Panc1 (cell line): ENCODE measurements at regions not wholly inside any gene's neighbourhood (a gene's known extent, or its start where the extent isn't known, plus 50 kb on each side); places are given as distances from the start of the nearest gene placed in this dataset.

Experiments
- ATAC-seq: fragments of 200-7000 bp; cut with Tn5 transposase; 2 replicates; pipeline ENCODE4 v1.9.1; 2020; ENCODE audit warnings: mild to moderate bottlenecking, moderate library complexity
- BruUV-seq: library from RNA; stranded (reverse); fragments of 400-500 nt; replicated peaks from 2 replicates; lab custom pipeline; 2021; lab: Mats Ljungman, UMichigan
- CTCF ChIA-PET: fragments of 300-600 bp; sonication (Branson Sonifier 250); formaldehyde crosslinking; loops from one replicate; lab custom pipeline; 2022; ENCODE audit warnings: antibody characterized with exemption; lab: Charles Lee
- POLR2A ChIA-PET: fragments of 300-600 bp; sonication (Branson Sonifier 250); formaldehyde crosslinking; loops from one replicate; lab custom pipeline; 2022; ENCODE audit warnings: antibody characterized with exemption; lab: Charles Lee
- DNase-seq: peaks from one replicate; pipeline ENCODE4 v3.0.0-alpha.2; 2010; ENCODE audit warnings: low read depth, low spot score
- H3K27ac ChIP-seq: 2 replicates; pipeline ENCODE4 v1.5.1; 2011; ENCODE audit warnings: mild to moderate bottlenecking, low read length, inconsistent platforms
- H3K27me3 ChIP-seq: fragments of 200-500 bp; sonication (Bioruptor generic); 2 replicates; pipeline ENCODE4 v1.6.0; 2014; ENCODE audit warnings: low read length, inconsistent platforms; ENCODE audit not compliant: control insufficient read depth, insufficient read depth
- H3K36me3 ChIP-seq: fragments of 200-500 bp; sonication (Bioruptor generic); 2 replicates; pipeline ENCODE4 v1.5.1; 2014; ENCODE audit warnings: inconsistent platforms, mild to moderate bottlenecking, low read length, moderate library complexity; ENCODE audit not compliant: control insufficient read depth, insufficient read depth
- H3K4me1 ChIP-seq: 2 replicates; pipeline ENCODE4 v1.5.1; 2011; ENCODE audit warnings: inconsistent platforms, mild to moderate bottlenecking, low read length, moderate library complexity; ENCODE audit not compliant: control insufficient read depth, insufficient read depth
- H3K4me3 ChIP-seq, 2 experiments: 2 replicates each; pipeline ENCODE4 v1.5.1; 2011 to 2012; ENCODE audit warnings: low read depth in 2 of 2, low read length in 2 of 2, mild to moderate bottlenecking in 2 of 2, inconsistent platforms in 1 of 2, moderate library complexity in 1 of 2
- H3K9me3 ChIP-seq: fragments of 200-500 bp; sonication (Bioruptor generic); 2 replicates; pipeline ENCODE4 v1.5.1; 2014; ENCODE audit warnings: low read depth, mild to moderate bottlenecking, inconsistent platforms, low read length, moderate library complexity; ENCODE audit not compliant: control insufficient read depth, insufficient read depth
- POLR2AphosphoS5 ChIP-seq: IDR thresholded peaks from 2 replicates; pipeline ENCODE4 v1.6.1; 2012; ENCODE audit warnings: mild to moderate bottlenecking, low read depth, low read length, moderate library complexity
- SIN3A ChIP-seq: IDR thresholded peaks from 2 replicates; pipeline ENCODE4 v1.6.1; 2012; ENCODE audit warnings: low read depth, mild to moderate bottlenecking, low read length, moderate library complexity, borderline replicate concordance; ENCODE audit not compliant: insufficient read depth
- TCF7L2 ChIP-seq: IDR thresholded peaks from 2 replicates; pipeline ENCODE4 v1.6.1; 2011; ENCODE audit warnings: mild to moderate bottlenecking, low read depth, low read length, inconsistent platforms
- in situ Hi-C: cut with HindIII; loops from 2 replicates; pipeline ENCODE4 v1.10.0; 2016; ENCODE audit warnings: low sequenced_read_pairs, low pct_unique_long_range_greater_than_20kb
- intact Hi-C: fragments of 100-400 bp; cut with micrococcal nuclease; formaldehyde crosslinking; loops from one replicate; pipeline ENCODE4 v1.10.0; 2022; ENCODE audit not compliant: unreplicated experiment
- TF ChIP-seq, protein P1 (sequence below): fragments of 450-650 bp; IDR thresholded peaks from 2 replicates; pipeline ENCODE4 v1.5.1; 2017; ENCODE audit warnings: mild to moderate bottlenecking
- TF ChIP-seq, protein P2 (sequence below), 2 experiments: IDR thresholded peaks; 2 replicates each; pipeline ENCODE4 v1.6.1; 2011 to 2012; ENCODE audit warnings: low read depth in 2 of 2, control low read depth in 1 of 2, low read length in 1 of 2, mild to moderate bottlenecking in 1 of 2, moderate library complexity in 1 of 2; ENCODE audit not compliant: insufficient read depth in 1 of 2

DNA sequence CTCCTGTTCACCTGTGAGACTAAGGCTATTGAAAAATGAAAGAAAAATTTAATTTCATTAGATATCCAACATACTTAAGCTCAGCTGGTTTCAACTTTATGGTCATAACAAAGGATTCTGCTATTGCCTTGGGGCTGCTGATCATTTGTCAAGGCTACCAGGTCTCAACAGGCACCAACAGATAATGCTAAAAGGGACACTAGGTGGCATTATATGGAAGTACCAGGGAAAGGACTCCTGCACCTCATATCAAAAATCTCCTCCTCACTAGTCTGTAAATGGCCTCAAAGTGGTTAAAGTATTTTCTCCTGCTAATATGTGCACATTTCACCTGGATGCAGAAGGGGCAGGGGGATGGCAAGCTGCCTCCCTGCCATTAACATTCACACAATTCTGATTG is 167.9 kb upstream of the REG3A start:
- intact Hi-C loops (no loop called here), in situ Hi-C loops (no loop called here)
- BruUV-seq, result no TSS peak
- DNase-seq, result no peak
- no peaks in the 10 kb centered on the region for H3K4me1 ChIP-seq
- ATAC-seq, result no peak
- TF ChIP-seq SIN3A (no peak), TCF7L2 (no peak), POLR2AphosphoS5 (no peak)
- TF ChIP-seq, protein P1, sequence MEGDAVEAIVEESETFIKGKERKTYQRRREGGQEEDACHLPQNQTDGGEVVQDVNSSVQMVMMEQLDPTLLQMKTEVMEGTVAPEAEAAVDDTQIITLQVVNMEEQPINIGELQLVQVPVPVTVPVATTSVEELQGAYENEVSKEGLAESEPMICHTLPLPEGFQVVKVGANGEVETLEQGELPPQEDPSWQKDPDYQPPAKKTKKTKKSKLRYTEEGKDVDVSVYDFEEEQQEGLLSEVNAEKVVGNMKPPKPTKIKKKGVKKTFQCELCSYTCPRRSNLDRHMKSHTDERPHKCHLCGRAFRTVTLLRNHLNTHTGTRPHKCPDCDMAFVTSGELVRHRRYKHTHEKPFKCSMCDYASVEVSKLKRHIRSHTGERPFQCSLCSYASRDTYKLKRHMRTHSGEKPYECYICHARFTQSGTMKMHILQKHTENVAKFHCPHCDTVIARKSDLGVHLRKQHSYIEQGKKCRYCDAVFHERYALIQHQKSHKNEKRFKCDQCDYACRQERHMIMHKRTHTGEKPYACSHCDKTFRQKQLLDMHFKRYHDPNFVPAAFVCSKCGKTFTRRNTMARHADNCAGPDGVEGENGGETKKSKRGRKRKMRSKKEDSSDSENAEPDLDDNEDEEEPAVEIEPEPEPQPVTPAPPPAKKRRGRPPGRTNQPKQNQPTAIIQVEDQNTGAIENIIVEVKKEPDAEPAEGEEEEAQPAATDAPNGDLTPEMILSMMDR, result no peak
- TF ChIP-seq, protein P2, sequence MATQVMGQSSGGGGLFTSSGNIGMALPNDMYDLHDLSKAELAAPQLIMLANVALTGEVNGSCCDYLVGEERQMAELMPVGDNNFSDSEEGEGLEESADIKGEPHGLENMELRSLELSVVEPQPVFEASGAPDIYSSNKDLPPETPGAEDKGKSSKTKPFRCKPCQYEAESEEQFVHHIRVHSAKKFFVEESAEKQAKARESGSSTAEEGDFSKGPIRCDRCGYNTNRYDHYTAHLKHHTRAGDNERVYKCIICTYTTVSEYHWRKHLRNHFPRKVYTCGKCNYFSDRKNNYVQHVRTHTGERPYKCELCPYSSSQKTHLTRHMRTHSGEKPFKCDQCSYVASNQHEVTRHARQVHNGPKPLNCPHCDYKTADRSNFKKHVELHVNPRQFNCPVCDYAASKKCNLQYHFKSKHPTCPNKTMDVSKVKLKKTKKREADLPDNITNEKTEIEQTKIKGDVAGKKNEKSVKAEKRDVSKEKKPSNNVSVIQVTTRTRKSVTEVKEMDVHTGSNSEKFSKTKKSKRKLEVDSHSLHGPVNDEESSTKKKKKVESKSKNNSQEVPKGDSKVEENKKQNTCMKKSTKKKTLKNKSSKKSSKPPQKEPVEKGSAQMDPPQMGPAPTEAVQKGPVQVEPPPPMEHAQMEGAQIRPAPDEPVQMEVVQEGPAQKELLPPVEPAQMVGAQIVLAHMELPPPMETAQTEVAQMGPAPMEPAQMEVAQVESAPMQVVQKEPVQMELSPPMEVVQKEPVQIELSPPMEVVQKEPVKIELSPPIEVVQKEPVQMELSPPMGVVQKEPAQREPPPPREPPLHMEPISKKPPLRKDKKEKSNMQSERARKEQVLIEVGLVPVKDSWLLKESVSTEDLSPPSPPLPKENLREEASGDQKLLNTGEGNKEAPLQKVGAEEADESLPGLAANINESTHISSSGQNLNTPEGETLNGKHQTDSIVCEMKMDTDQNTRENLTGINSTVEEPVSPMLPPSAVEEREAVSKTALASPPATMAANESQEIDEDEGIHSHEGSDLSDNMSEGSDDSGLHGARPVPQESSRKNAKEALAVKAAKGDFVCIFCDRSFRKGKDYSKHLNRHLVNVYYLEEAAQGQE (IDR thresholded peaks at IDR 0.05; ENCODE audit: insufficient read depth in 1 of 2, low read depth in 2 of 2, low read length in 1 of 2), result no peak
- no peak overlapping the region for H3K27ac ChIP-seq
- H3K4me3 ChIP-seq, result no peak overlapping the region
- H3K9me3 ChIP-seq, result no peaks in the 10 kb centered on the region
- CTCF ChIA-PET, result no interaction called here
- no peaks in the 10 kb centered on the region for H3K27me3 ChIP-seq
- no peaks in the 10 kb centered on the region for H3K36me3 ChIP-seq
- POLR2A ChIA-PET, result no interaction called here

- DNase-seq (no peak), ATAC-seq (no peak)
- ChIA-PET POLR2A (no interaction called here), CTCF (no interaction called here)
- intact Hi-C loops, result no loop called here
- in situ Hi-C loops, result no loop called here
- Histone ChIP-seq H3K36me3 (no peaks in the 10 kb centered on the region), H3K4me1 (no peaks in the 10 kb centered on the region), H3K27me3 (no peaks in the 10 kb centered on the region), H3K4me3 (no peak overlapping the region), H3K27ac (no peak overlapping the region), H3K9me3 (no peaks in the 10 kb centered on the region)
- TF ChIP-seq, protein P1, result no peak
- no TSS peak for BruUV-seq
Measured at GRCh38 chr2:79320871-79321270, 161.3 kb upstream of the REG3A start.

DNA sequence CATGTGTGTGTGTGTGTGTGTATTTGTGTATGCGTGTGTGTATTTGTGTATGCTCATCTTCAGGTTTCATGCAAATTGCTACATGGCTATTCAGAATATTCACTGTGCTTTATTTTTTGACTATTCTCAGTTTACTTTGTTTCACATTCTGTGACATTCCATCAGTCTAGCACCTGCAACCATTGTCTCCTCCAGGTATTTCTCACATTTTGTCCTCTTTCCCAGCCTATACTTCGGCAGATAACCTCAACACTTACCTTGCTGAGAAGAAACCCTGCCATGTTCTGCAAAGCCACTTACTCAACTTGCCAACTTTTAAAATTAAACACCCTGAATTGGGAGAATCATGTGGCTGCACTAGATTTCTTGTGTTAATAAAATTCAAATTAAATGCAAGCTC is 135.4 kb upstream of the REG3A start:
- Histone ChIP-seq H3K9me3 (no peaks in the 10 kb centered on the region), H3K27me3 (no peaks in the 10 kb centered on the region), H3K27ac (no peak overlapping the region), H3K36me3 (no peaks in the 10 kb centered on the region), H3K4me1 (no peaks in the 10 kb centered on the region), H3K4me3 (no peak overlapping the region)
- TF ChIP-seq, protein P1, result no peak
- no peak for TF ChIP-seq POLR2AphosphoS5
- TF ChIP-seq, protein P2 (IDR thresholded peaks at IDR 0.05; ENCODE audit: insufficient read depth in 1 of 2, low read depth in 2 of 2, low read length in 1 of 2), result no peak
- TF ChIP-seq SIN3A, result no peak
- no peak for TF ChIP-seq TCF7L2
- no peak for DNase-seq
- ChIA-PET CTCF (no interaction called here), POLR2A (no interaction called here)
- in situ Hi-C loops, result no loop called here
- intact Hi-C loops, result no loop called here
- no peak for ATAC-seq
- BruUV-seq, result no TSS peak
